ENCODE measurements at regions not wholly inside any gene's neighbourhood (a gene's known extent, or its start where the extent isn't known, plus 50 kb on each side); places are given as distances from the start of the nearest gene placed in this dataset.

DNA sequence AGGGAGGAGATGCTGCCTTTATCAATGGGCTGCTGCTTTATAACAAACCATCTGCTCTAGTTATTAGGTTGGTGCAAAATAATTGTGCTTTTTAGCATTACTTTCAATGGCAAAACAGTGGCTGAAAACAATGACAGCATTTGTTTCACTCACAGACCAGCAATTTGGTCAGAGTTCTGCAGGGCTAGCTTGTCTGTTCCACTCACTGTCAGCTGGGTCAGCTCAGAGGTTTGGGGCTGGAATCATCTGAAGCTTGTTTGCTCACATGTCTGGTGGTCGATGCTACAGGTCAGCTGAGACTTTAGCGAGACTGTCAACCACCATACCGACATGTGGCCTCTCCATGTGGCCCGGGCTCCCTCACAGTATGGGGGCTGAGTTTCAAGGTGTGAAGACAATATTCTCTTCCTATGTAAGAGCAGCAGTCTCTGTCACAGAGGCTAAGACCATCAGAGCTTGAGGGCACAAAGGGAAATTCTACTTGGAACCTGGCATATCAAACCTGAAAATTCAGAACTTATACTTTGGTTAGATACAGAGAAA, 81.3 kb upstream of the LIMCH1 start:
- TF ChIP-seq POLR2A (IDR thresholded peaks at IDR 0.05) (no peak), CTCF (IDR thresholded peaks at IDR 0.05) (no peak), POLR2AphosphoS5 (IDR thresholded peaks at IDR 0.05) (no peak)

Measured in prostate gland (tissue), 2 donors.